ENCODE measurements at regions not wholly inside any gene's neighbourhood (a gene's known extent, or its start where the extent isn't known, plus 50 kb on each side); places are given as distances from the start of the nearest gene placed in this dataset.

DNA sequence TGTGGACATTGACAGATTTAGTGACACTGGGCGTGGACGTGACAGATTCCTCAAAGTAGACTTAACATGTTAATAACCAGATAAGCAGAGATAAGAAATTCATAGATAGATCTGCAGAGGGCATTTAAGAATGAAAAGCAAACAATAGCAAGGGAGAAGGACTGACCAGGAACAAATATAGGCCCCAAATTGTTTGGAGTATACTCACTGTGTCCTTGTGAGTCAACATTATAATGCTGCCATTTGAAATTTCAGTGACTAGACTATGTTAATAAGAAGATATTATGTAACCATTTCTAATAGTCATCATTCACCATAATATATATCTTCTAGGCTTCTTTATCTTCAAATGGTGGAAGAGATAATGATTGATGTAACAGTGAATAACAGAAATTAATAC is 78.1 kb upstream of the SLC38A11 start:
- FAIRE-seq (no peak), DNase-seq (ENCODE audit: insufficient read length) (no peak)
- TF ChIP-seq POLR2A (IDR thresholded peaks at IDR 0.05; ENCODE audit: low read depth, low read length) (no peak), TAF1 (IDR thresholded peaks at IDR 0.05; ENCODE audit: borderline replicate concordance, low read depth, low read length) (no peak), POLR2AphosphoS5 (IDR thresholded peaks at IDR 0.05; ENCODE audit: low read depth, low read length) (no peak)

DNA sequence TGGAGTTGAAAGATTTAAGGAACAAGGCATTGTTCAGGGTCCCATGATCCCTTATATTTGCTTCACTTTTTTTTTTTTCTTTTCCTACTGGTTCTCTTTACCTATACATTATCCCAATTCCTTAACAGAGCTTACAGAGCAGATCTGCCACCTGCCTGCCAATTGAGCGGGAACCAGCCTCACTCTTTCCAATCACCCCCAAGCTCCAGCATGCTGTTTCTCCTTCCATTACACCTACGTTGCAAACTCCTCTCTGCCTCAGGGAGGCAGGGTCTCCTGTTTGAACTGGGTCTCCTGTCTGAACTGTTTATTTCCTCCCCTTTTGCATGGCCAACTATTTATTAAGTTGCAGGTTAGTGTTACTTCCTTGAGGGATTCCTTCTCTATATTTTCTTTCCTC is 77.2 kb upstream of the SLC38A11 start:
- TF ChIP-seq POLR2AphosphoS5 (IDR thresholded peaks at IDR 0.05; ENCODE audit: low read depth, low read length): no peak
- no peak for TF ChIP-seq POLR2A (IDR thresholded peaks at IDR 0.05; ENCODE audit: low read depth, low read length)
- TF ChIP-seq TAF1 (IDR thresholded peaks at IDR 0.05; ENCODE audit: borderline replicate concordance, low read depth, low read length): no peak
- DNase-seq (ENCODE audit: insufficient read length) (no peak), FAIRE-seq (no peak)

DNA sequence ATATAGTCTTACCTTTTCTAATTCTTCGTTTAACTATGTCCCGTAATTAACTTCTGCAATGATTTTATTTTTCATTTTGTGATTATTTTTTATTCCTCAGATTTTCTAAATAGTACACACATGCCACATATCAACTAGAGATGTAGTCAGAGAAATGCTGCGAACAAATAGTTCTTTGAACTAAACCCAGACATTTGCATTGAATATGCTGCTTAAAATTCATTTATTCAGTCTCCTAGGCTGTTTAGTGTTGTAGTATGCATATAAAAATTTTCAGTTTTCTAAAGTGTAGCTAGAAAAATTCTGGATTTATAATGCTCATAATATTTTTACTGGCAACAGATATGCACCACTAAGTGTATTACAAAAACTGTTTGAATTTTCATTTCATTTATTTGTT is 68.9 kb upstream of the SLC38A11 start:
- TF ChIP-seq TAF1 (IDR thresholded peaks at IDR 0.05; ENCODE audit: borderline replicate concordance, low read depth, low read length) (no peak), POLR2AphosphoS5 (IDR thresholded peaks at IDR 0.05; ENCODE audit: low read depth, low read length) (no peak), POLR2A (IDR thresholded peaks at IDR 0.05; ENCODE audit: low read depth, low read length) (no peak)
- DNase-seq (ENCODE audit: insufficient read length): no peak
- FAIRE-seq: no peak

DNA sequence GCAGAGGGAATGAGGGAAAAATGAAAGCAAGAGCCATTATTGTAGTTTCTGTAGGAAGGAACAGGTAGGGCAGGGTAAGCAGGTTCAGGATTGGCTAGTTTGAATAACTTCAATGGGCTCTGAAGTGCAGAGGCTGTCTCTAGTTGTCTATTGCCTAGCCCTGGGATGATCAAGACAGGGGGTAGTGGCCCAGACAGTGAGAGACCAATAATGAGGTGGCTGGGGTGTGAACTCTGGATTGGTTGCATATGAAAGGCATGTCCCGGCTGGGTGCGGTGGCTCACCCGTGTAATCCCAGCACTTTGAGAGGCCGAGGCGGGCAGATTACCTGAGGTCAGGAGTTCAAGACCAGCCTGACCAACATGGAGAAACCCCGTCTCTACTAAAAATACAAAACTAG is 67.5 kb upstream of the SLC38A11 start:
- no peak for FAIRE-seq

DNA sequence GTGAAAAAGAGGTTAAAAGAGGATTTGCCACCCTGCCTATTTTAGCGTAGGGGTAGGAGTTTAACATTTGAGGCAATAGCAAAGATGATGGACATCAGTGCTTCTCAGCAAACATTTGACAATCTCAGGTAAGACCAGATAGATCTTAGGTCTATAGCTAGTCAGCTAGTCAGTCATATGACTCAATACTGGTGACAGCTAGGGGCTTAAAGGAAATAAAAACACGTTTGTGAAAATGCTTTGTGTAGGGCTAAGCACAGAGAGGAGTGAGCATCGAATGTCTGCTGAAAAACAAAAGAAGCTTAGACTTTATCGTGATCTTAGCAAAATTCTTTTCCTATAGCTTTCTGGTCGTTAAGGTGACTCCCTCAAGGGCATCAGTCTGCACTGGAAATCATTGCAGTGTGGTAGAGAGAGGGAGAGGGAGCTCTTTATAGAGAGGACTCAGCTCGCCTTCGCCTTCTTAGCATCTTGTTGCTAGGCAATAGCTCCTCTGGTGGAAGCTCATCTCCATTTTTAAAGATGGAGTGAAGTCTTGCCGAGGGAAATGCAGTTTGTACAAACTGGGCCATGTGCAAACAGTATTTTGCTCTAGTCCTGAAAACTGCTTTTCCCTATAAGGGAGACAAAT is 62.8 kb upstream of the SLC38A11 start:
- FAIRE-seq (no peak), DNase-seq (ENCODE audit: insufficient read length) (no peak)
- TF ChIP-seq POLR2A (IDR thresholded peaks at IDR 0.05; ENCODE audit: low read depth, low read length) (no peak), TAF1 (IDR thresholded peaks at IDR 0.05; ENCODE audit: borderline replicate concordance, low read depth, low read length) (no peak), POLR2AphosphoS5 (IDR thresholded peaks at IDR 0.05; ENCODE audit: low read depth, low read length) (no peak)

More for the DNA sequence above, 67.5 kb upstream of the SLC38A11 start:
- no peak for DNase-seq (ENCODE audit: insufficient read length)
- TF ChIP-seq TAF1 (IDR thresholded peaks at IDR 0.05; ENCODE audit: borderline replicate concordance, low read depth, low read length): no peak
- no peak for TF ChIP-seq POLR2A (IDR thresholded peaks at IDR 0.05; ENCODE audit: low read depth, low read length)
- no peak for TF ChIP-seq POLR2AphosphoS5 (IDR thresholded peaks at IDR 0.05; ENCODE audit: low read depth, low read length)

DNA sequence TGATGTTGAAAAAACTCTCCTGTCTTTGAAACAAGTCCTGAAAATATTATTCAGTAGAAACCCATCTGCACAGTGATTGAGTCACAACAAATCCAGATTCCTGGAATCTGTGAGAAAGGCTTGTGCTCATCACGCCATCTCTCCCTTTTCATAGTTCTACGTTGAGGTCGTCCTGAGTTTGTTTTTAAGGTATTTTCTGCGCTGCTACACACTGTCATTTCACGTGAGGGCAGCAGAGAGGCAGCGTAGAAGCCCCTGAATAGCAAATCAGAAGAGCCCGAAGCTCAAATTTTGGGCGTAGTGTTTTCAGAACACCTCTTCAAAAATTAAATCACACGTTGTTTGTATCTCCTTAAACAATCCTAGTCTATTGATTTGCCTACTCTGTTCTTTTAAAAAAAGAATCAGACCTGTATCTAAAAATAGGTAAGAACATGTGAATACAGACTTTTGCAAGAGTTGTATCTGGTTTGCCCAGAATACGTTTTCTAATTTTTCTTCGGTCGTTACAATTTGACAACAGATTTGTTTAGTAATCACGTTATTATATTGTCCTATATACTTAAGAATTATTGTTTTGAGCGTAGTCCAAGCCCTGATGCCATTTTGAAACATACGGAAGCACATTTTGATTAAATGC is 61.6 kb upstream of the SLC38A11 start:
- peak; percentile 5 for FAIRE-seq
- DNase-seq (ENCODE audit: insufficient read length): no peak
- TF ChIP-seq POLR2A (IDR thresholded peaks at IDR 0.05; ENCODE audit: low read depth, low read length) (no peak), POLR2AphosphoS5 (IDR thresholded peaks at IDR 0.05; ENCODE audit: low read depth, low read length) (no peak), TAF1 (IDR thresholded peaks at IDR 0.05; ENCODE audit: borderline replicate concordance, low read depth, low read length) (no peak)

DNA sequence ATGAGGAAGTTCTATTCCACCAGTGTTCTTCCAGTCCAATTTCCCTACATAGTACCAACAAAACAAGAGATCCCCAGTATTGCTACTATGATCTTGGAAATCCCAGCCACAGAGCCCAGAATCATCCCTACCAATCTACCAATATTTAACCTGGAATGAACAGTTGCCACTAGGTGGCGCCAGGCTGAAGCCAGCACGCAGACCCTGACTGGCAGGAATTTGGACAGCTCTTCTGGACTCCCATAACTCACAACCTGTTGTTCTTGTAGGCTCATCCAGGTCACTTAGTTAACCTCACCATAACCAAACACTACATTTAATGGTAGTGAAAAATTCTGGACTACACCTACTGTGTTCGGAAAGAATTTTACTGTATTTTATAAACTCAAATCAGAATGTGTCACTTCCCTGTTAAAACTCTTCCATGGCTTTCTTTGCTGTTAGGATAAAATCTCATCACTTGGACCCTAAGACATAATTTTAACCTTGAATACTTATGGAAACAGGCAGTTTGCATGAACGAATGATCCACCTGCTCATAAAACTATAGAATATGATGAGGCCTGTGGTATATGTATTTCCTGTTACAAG is 59.8 kb upstream of the SLC38A11 start:
- no peak for TF ChIP-seq TAF1 (IDR thresholded peaks at IDR 0.05; ENCODE audit: borderline replicate concordance, low read depth, low read length)
- TF ChIP-seq POLR2AphosphoS5 (IDR thresholded peaks at IDR 0.05; ENCODE audit: low read depth, low read length): no peak
- TF ChIP-seq POLR2A (IDR thresholded peaks at IDR 0.05; ENCODE audit: low read depth, low read length): no peak
- DNase-seq (ENCODE audit: insufficient read length) (peak; percentile 8), FAIRE-seq (peak; percentile 91)

DNA sequence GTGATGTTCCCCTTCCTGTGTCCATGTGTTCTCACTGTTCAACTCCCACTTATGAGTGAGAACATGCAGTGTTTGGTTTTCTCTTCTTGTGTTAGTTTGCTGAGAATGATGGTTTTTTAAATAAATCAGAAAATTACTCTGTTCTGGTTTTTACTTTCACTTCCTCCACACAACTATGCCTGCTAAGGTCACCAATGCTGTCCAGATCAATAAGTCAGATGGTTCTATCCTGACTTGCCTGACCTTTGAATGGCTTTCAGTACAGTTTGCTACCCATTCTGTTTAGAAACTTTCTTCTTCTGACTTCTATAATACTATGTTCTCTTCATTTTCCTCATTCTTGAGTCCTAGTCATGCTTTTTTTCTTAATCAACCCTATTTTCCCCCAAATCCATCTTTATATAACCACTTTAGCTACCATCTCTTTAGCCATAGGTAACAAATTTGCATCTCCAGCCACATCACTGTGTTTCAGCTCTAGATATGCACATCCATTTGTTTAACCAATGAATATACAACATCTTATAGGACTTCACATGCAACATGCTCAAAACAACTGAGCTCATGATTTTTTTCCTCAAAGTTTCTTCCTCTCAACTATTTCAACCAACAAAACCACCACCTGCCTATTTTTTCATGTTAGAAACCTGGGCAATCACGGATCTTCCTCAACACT is 58.8 kb upstream of the SLC38A11 start:
- TF ChIP-seq TAF1 (IDR thresholded peaks at IDR 0.05; ENCODE audit: borderline replicate concordance, low read depth, low read length) (no peak), POLR2A (IDR thresholded peaks at IDR 0.05; ENCODE audit: low read depth, low read length) (no peak), POLR2AphosphoS5 (IDR thresholded peaks at IDR 0.05; ENCODE audit: low read depth, low read length) (no peak)
- no peak for FAIRE-seq
- no peak for DNase-seq (ENCODE audit: insufficient read length)

DNA sequence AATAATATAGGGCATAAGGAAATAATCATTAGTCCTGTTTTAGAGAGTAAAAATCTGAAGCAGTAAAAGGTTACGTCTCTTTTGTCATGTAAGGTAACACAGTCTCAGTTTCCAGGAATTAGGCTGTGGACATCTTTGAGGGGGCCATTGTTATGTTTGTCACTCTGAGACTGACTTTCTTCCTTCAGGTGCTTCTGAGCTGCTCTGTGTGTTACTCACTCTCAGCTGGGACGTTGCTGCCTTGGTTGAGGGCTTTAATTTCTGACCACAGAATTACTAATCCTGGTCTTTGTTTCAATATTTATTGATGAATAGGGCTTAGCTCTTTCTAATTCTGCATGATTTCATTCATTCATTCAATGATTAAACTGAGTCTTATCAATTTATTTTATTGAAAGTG is 55.9 kb upstream of the SLC38A11 start:
- FAIRE-seq (no peak), DNase-seq (ENCODE audit: insufficient read length) (no peak)
- TF ChIP-seq TAF1 (IDR thresholded peaks at IDR 0.05; ENCODE audit: borderline replicate concordance, low read depth, low read length) (no peak), POLR2A (IDR thresholded peaks at IDR 0.05; ENCODE audit: low read depth, low read length) (no peak), POLR2AphosphoS5 (IDR thresholded peaks at IDR 0.05; ENCODE audit: low read depth, low read length) (no peak)

DNA sequence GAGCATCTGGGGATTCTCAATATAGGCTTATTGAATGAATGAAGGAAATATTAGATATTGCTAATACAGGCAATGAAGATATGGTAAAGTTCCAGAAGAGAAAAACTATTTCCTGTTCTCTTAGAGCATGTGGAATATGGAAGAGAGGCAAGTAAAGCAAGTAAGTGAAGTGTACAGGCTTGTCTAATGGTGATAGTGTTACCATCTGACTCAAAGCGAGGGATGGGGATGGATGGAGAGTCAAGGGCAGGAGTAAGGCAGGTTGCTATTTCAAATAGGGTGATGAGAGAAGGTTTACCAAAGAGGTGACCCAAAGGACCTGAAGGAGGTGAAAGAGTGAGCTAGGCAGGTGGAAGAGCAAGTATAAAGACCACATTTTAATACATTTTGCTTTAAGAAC is 55.2 kb upstream of the SLC38A11 start:
- TF ChIP-seq POLR2AphosphoS5 (IDR thresholded peaks at IDR 0.05; ENCODE audit: low read depth, low read length): no peak
- no peak for TF ChIP-seq POLR2A (IDR thresholded peaks at IDR 0.05; ENCODE audit: low read depth, low read length)
- TF ChIP-seq TAF1 (IDR thresholded peaks at IDR 0.05; ENCODE audit: borderline replicate concordance, low read depth, low read length): no peak
- FAIRE-seq (no peak), DNase-seq (ENCODE audit: insufficient read length) (no peak)

DNA sequence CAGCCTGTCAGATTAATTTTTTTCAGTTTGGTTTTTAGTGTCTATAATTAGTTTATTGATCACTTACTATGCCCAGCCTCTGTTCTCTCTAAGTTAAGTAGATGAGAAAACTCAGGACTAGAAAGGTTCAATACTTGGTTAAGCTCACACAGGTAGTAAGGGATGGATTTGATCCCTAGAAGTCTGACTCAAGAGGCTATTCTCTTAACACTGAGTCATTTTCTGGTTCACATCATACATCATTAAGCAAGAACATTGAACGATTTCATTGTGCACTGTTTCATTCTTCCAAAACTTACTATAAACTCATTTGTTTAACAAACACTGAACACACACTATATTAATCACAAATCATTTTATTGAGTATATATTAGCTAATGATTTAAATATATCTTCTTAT is 54.1 kb upstream of the SLC38A11 start:
- no peak for FAIRE-seq
- no peak for DNase-seq (ENCODE audit: insufficient read length)
- no peak for TF ChIP-seq POLR2AphosphoS5 (IDR thresholded peaks at IDR 0.05; ENCODE audit: low read depth, low read length)
- no peak for TF ChIP-seq TAF1 (IDR thresholded peaks at IDR 0.05; ENCODE audit: borderline replicate concordance, low read depth, low read length)
- TF ChIP-seq POLR2A (IDR thresholded peaks at IDR 0.05; ENCODE audit: low read depth, low read length): no peak
